OCI-LY7 (cell line): ENCODE measurements at regions not wholly inside any gene's neighbourhood (a gene's known extent, or its start where the extent isn't known, plus 50 kb on each side); places are given as distances from the start of the nearest gene placed in this dataset.

Source experiments
- EZH2phosphoT487 ChIP-seq: fragments of 200-600 bp; sonication (generic); IDR thresholded peaks from 2 replicates; pipeline ENCODE4 v1.6.1; 2018; ENCODE audit warnings: low read depth, borderline replicate concordance, mild to moderate bottlenecking, mixed run types, antibody characterized with exemption, low read length, moderate library complexity, mixed read lengths
- TF ChIP-seq, protein P1 (sequence below): fragments of 200-600 bp; sonication (generic); conservative IDR thresholded peaks from 2 replicates; pipeline ENCODE4 v1.5.1; 2014; ENCODE audit warnings: mild to moderate bottlenecking, antibody characterized with exemption, low read length, moderate library complexity, mixed read lengths

DNA sequence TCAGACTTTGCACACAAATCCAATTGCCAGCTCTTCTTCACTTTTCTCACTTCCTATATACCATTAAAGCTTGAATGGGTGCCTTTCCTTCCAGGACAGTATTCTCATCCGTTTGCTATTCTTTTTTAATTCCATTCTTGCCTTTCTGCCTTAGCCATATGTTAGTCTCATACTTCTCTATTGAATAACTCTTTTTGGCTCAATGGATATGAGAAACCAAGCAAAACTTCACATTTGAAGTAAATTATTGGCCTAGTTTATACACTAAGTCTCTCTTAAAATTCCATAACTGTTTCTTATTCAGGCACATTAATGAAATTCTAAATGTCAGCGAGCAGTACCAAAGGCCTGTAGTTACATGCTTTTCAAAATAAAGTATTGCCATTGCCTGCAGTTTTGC, 129.6 kb upstream of the FRY start:
- TF ChIP-seq, protein P1, sequence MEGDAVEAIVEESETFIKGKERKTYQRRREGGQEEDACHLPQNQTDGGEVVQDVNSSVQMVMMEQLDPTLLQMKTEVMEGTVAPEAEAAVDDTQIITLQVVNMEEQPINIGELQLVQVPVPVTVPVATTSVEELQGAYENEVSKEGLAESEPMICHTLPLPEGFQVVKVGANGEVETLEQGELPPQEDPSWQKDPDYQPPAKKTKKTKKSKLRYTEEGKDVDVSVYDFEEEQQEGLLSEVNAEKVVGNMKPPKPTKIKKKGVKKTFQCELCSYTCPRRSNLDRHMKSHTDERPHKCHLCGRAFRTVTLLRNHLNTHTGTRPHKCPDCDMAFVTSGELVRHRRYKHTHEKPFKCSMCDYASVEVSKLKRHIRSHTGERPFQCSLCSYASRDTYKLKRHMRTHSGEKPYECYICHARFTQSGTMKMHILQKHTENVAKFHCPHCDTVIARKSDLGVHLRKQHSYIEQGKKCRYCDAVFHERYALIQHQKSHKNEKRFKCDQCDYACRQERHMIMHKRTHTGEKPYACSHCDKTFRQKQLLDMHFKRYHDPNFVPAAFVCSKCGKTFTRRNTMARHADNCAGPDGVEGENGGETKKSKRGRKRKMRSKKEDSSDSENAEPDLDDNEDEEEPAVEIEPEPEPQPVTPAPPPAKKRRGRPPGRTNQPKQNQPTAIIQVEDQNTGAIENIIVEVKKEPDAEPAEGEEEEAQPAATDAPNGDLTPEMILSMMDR = no peak
- TF ChIP-seq EZH2phosphoT487 = no peak
